ENCODE measurements at regions not wholly inside any gene's neighbourhood (a gene's known extent, or its start where the extent isn't known, plus 50 kb on each side); places are given as distances from the start of the nearest gene placed in this dataset.

DNA sequence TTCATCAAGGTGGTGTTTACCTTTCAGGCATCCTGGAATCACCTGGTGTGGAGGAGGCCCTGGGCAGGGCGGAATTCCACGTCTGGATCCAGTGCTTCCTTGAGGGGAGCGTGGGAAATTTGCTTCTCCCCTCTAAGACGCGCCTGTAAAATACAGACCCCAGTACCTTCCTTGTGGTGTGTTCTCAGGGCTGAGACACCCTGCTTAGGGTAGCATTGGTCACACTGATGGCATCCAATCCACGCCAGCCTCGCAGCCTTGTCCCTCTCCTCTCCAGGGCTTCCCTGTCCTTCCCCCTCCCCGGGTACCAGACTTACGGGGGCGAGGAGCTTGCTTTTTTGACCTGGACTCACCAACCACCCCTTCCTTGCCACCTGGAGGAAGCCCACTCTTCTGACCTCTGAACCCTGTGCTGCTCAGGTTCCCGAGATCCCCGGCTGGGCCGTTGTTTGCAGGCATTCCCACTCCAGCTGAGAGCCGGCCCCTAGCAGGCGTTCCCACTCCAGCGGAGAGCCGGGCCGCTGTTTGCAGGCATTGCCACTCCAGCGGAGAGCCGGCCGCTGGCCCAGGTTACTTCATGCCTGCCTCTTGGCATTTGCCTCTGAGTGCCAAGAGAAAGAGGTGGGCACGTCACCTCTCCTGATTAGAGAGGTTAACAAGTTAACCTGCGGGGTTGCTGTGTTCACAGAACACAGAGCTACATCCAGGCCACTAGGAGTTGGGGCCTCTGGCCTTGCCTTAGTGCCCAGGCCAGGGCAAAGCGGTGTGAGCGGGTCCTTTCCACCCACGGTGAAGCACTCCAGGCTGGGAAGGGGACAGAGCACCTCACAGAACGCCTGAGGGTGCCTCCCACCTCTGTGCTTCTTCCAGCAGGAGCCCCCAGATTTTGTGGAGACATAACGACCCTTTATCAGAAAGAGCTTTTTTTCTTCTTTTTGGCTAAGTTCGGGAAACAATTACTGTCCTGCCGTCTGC, 254.0 kb upstream of the PPP2R2D start:
- DNase-seq (ENCODE audit: low read depth in 4 of 4, low spot score in 3 of 4), result no peak

GRCh38 chr10:131647789-131648188, 253.0 kb upstream of the PPP2R2D start:
- DNase-seq (ENCODE audit: low read depth in 4 of 4, low spot score in 3 of 4), result no peak

DNA sequence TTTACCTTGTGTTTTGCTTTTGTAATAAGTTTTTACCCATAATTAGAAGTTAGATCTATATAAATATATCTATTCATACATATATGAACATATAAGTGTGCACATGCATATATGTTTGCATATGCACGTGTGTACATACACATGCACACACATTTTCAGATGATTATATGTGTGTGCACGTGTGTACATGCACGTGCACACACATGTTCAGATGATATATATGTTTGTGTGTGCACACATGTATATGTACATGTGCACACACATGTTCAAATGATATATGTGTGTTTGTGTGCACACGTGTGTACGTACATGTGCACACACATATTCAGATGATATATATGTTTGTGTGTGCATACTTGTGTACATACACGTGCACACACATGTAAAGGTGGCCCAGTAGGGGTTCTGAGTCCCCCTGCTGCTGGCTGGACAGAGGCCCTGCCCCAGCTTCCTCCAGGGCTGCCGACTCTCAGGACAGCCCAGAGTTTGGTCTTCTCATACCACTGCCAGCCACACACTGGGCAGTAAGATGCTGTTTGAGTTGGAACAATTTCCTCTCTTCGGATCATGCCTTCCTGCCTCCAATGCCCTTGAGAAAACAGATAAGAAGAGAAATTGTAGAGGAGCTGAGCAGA, 252.3 kb upstream of the PPP2R2D start:
- no peak for DNase-seq (ENCODE audit: low read depth in 4 of 4, low spot score in 3 of 4)

DNA sequence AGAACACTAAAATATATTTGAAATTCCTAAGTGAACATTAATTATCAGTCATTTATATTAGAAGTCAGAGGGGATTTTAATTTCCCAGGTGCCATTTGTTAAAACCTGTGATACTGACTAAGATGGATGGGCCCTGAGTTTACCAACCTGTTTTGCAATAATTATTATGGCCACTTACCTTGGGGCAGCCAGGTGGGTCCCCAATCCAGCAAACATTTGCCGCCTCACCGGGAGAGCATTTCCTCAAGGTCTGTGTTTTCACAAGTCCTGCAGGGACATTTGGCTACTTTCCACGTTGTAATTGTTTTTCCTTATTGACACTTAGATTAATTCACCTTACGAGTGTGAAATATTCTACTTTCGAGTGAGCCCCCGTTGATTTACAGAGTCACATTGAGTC, 251.2 kb upstream of the PPP2R2D start:
- DNase-seq (ENCODE audit: low read depth in 4 of 4, low spot score in 3 of 4), result no peak

DNA sequence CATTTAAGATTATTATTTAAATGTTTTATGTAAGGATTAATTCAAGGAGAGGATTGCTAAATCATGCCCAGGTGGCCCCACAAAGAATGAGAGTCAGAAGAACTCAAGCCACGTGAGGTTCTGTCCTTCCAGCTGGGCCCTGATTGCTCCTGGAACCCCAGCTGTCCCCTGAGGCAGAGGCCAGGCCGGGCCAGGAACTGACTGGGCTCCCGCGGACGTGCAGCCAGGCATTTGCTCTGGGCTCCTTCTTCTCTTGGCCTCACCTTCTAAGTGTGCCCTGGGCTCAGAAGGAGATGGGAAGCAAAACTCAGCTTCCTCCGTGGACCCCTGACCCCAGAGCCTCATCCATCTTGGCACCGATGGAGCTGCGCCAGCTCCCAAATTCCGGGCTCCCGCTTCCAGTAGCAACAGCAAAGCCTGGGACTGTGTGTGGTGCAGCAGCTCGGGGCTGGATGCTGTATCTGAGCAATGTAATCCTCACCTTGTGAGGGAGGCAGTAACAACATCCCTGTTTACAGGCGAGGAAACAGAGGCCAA, 250.6 kb upstream of the PPP2R2D start:
- DNase-seq (ENCODE audit: low read depth in 4 of 4, low spot score in 3 of 4), result no peak

DNA sequence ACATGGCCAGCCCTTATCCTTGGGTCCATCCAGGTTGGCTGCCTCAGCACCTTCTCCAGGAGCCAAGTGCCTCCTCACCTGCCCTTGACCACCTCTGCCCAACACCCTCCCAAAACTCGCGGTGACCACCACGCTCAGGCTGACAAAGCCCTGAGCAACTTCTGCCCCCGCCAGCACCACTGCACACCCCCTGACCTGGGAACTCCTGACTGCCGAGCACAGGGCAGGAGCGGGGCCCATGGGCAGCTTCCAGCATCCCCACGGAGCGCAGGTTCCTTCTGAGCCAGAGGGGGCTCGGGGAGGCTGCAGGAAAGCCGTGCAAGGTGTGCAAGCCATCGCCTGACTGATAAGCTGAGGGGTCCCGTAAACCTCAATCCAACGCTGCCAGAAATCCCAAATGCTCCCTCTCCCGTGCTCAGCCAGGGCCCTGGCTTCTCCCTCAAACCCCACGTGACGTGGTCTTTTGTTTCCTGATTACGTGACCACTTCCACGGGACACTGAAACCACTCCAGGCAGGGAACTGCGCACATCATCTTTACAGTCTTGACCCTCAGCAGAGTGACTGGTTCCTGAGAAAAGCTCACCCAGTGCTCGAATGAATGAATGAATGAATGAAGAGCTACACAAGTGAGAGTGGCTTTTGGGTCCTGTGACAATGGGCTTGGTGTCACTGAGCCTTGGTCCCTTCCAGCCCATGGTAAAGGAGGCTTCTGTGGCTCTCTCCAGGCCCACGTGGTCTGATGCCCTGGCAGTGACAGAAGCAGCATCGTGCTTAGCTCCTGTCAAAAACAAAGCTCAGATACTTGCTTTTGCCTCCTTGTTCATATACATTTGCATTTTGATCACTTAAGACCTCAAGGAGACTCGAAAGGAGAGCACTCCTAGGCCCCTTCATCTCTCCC, 249.8 kb upstream of the PPP2R2D start:
- no peak for DNase-seq (ENCODE audit: low read depth in 4 of 4, low spot score in 3 of 4)

- DNase-seq (ENCODE audit: low read depth in 4 of 4, low spot score in 3 of 4), result no peak
Measured at GRCh38 chr10:131651674-131652437, 249.0 kb upstream of the PPP2R2D start.

GRCh38 chr10:131652438-131653139, 248.2 kb upstream of the PPP2R2D start:
- DNase-seq (ENCODE audit: low read depth in 4 of 4, low spot score in 3 of 4), result no peak

DNA sequence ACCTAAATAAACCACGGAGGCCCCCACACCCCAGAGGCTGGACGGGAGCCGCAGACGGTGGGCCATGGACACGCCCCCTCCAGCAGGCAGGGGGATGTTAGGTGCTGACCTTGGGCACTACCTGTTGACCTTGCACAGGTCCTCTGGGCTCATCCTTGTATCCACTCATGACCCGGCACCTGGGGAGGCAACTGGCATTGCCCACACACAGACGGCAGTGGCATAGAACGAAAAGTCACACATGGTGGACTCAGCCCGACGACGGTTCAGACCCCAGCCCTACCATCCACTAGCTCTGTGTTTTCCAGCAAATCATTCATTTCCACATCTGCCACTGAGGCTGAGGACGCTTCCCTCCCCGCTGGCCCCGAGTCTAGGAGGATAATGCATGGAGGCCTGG, 247.7 kb upstream of the PPP2R2D start:
- no peak for DNase-seq (ENCODE audit: low read depth in 4 of 4, low spot score in 3 of 4)

DNA sequence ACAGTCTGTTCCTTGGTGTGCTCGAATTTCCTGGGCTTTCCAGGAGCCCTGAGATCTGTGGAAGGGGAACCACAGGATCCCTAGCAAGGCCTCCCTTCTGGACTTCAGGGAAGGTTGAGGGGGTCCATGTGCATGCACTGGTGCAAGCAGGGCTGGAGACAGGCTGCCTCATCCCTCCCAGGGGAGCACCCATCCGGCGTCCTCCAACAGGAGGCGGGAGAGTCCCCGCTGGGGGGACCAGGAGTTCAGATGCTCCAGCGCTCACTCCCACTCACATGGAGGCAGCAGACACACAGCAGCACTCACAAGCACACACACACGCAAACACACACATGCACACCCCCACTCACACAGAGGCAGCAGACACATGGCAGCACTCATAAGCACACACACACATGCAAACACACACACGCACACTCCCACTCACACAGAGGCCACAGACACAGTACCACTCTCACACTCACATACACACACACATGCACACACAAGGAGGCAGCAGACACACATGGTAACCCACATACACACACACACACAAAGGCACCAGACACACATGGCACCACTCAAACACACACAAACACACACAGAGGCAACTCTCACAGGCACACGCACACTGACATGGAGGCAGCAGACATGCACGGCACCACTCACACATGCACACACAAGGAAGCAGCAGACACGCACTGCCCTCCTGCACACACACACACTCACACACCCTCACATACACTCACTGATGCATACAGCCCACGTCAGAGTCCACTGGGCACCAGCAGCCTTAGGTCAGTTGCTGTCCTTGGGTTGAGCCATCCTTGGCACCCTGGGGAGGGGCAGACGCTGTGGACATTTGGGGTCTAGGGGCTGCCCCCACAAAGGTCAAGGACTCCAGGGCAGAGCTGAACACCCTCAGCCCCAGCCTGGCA, 247.0 kb upstream of the PPP2R2D start:
- no peak for DNase-seq (ENCODE audit: low read depth in 4 of 4, low spot score in 3 of 4)

DNA sequence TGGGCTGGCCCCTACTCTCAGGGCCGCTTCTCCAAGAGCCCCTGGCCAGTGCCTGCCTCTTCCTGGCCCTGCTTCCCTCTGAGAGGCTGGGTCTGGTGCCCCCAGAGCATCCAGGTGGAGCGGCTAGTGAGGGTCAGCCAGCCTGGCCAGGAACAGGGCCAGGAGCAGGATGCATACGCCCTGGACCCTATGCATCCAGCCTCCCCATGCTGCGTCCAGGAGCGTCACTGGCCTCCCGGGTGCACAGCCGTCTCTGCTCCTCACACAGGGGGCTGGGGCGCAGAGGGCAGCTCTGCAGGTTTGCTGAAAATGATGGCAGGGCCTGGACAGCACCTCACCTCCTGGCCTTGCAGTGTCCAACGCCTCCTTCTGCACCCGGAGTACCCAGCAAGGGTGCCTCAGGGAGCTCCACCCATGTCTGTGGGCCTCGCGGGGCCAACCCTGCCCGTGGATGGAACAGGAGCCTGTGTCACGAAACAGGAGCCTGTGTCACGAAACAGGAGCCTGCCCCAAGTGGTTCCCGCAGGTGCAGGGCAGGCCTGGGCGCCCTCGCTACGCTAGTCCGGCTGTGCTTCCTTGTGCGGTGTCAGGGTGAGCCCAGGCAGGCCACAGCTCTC, 246.2 kb upstream of the PPP2R2D start:
- DNase-seq (ENCODE audit: low read depth in 4 of 4, low spot score in 3 of 4), result no peak

GRCh38 chr10:131655101-131655849, 245.5 kb upstream of the PPP2R2D start:
- DNase-seq (ENCODE audit: low read depth in 4 of 4, low spot score in 3 of 4), result no peak

DNA sequence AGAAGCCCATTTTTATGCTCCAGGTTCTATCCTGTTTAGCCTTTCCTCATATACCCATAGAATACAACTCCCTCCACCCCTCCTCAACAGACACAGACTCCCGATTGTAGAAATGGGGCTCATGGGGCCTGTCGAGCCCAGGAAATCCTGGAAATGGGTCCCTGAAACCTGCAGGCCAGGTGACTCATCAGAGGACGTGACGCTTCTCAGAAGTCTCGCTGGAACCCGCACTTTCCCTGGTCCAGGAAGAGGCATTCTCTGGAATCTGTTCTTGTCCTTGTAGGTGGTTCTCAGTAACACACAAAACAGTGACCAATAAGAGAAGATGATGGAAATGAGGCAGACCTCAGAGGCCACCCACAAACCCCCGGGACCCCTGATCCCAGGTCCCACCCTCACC, 244.8 kb upstream of the PPP2R2D start:
- no peak for DNase-seq (ENCODE audit: low read depth in 4 of 4, low spot score in 3 of 4)

DNA sequence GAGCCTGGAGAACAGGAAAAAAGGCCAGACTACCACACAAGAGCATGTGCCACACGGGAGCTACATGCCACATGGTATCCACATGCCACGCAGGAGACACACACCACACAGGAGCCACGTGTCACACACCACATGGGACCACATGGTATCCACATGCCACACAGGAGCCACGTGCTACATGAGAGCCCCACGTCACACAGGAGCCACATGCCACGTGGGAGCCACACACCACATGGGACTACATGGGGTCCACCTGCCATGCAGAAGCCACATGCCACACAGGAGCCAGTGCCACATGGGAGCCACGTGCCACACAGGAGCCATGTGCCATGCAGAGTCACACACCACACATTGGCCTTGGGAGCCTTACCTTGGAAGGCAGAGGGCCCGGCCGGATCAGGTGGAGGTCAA, 244.4 kb upstream of the PPP2R2D start:
- DNase-seq (ENCODE audit: low read depth in 4 of 4, low spot score in 3 of 4), result no peak

- DNase-seq (ENCODE audit: low read depth in 4 of 4, low spot score in 3 of 4), result no peak
Measured at GRCh38 chr10:131657318-131657984, 243.4 kb upstream of the PPP2R2D start.

- DNase-seq (ENCODE audit: low read depth in 4 of 4, low spot score in 3 of 4), result no peak
Measured at GRCh38 chr10:131657985-131658330, 242.8 kb upstream of the PPP2R2D start.
